Retinal pigment epithelial cell (primary cell): ENCODE measurements at regions not wholly inside any gene's neighbourhood (a gene's known extent, or its start where the extent isn't known, plus 50 kb on each side); places are given as distances from the start of the nearest gene placed in this dataset.

Experiments
- DNase-seq: peaks from one replicate; pipeline ENCODE4 v3.0.0-alpha.2; 2010; ENCODE audit warnings: low read depth
- H3K4me3 ChIP-seq: 2 replicates; pipeline ENCODE4 v1.5.1; 2011; ENCODE audit warnings: mild to moderate bottlenecking, low read length, control low read depth, moderate library complexity
- CTCF ChIP-seq: conservative IDR thresholded peaks from 2 replicates; pipeline ENCODE4 v1.5.1; 2011; ENCODE audit warnings: low read depth, low read length, control low read depth, inconsistent platforms

- no peak overlapping the region for H3K4me3 ChIP-seq
- TF ChIP-seq CTCF: no peak
- DNase-seq: no peak
Measured at GRCh38 chr2:52347292-52347691, 1315.4 kb upstream of the NRXN1 start.

- DNase-seq: no peak
- no peak for TF ChIP-seq CTCF
- no peak overlapping the region for H3K4me3 ChIP-seq
Measured at GRCh38 chr2:52345676-52346075, 1313.7 kb upstream of the NRXN1 start.

GRCh38 chr2:52345082-52345481 lies 1313.2 kb upstream of the NRXN1 start:
- no peak for DNase-seq
- no peak overlapping the region for H3K4me3 ChIP-seq
- no peak for TF ChIP-seq CTCF

- no peak for TF ChIP-seq CTCF
- H3K4me3 ChIP-seq: no peak overlapping the region
- DNase-seq: no peak
Measured at GRCh38 chr2:52343706-52344266, 1311.9 kb upstream of the NRXN1 start.

DNA sequence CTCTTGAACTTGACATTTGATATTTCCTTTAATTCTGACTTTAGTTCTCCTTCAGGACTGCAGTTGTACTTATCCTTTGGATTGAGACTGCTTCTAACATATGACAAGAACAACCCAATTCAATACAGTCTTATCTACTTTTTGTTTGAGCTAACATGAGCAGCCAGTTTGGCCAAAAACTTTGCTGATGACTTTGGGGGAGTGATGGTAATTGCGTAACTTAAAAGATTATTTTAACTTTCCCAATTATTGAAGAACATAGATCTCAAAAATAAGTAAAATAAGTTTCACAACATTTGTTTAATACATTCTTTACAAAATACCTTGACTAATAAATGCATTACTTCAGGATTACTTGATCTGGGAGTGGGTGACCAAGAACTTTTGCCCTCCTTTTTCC lies 1311.1 kb upstream of the NRXN1 start:
- no peak for TF ChIP-seq CTCF
- no peak overlapping the region for H3K4me3 ChIP-seq

DNA sequence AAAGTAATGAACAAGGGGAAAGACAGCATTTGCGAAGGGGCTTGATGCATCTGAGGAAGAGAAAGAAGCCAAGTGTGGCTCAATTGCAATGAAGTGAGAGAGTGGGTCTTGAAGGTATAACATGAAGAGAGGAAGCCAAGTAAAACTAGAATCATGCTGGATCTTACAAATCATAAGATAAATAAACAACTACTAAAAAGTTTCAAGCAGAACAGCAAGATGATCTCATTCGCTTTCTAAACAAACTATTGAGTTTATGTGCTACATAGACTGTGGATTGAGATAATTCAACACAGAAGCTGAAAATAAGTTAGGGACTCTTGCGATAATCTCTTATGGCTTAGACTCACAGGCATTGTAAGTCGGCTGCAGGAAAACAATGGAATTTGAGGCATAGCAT lies 1310.5 kb upstream of the NRXN1 start:
- no peak overlapping the region for H3K4me3 ChIP-seq
- DNase-seq: no peak

More for the DNA sequence above, 1311.1 kb upstream of the NRXN1 start:
- no peak for DNase-seq

More for the DNA sequence above, 1310.5 kb upstream of the NRXN1 start:
- no peak for TF ChIP-seq CTCF
